GM12891 (cell line): ENCODE measurements at regions not wholly inside any gene's neighbourhood (a gene's known extent, or its start where the extent isn't known, plus 50 kb on each side); places are given as distances from the start of the nearest gene placed in this dataset.

Experiments
- PAX5 ChIP-seq: IDR thresholded peaks from 2 replicates; pipeline ENCODE4 v1.6.1; 2011; ENCODE audit warnings: low read length, moderate library complexity, mild to moderate bottlenecking; ENCODE audit not compliant: insufficient read depth, severe bottlenecking
- POLR2A ChIP-seq: IDR thresholded peaks from 2 replicates; pipeline ENCODE4 v1.6.1; 2011; ENCODE audit warnings: low read depth, low read length, control low read depth
- POLR2AphosphoS5 ChIP-seq: IDR thresholded peaks from 2 replicates; pipeline ENCODE4 v1.6.1; 2011; ENCODE audit warnings: low read depth, low read length, control low read depth
- POU2F2 ChIP-seq: IDR thresholded peaks from 2 replicates; pipeline ENCODE4 v1.6.1; 2011; ENCODE audit warnings: low read depth, mild to moderate bottlenecking, control low read depth, low read length, moderate library complexity
- SPI1 ChIP-seq: IDR thresholded peaks from 2 replicates; pipeline ENCODE4 v1.6.1; 2011; ENCODE audit warnings: low read depth, low read length, control low read depth
- TAF1 ChIP-seq: IDR thresholded peaks from 2 replicates; pipeline ENCODE4 v1.6.1; 2011; ENCODE audit warnings: low read depth, low read length, control low read depth

- TF ChIP-seq POLR2A, result no peak
- TF ChIP-seq POLR2AphosphoS5, result no peak
- no peak for TF ChIP-seq PAX5
- no peak for TF ChIP-seq TAF1
- TF ChIP-seq SPI1, result no peak
- no peak for TF ChIP-seq POU2F2
Measured at GRCh38 chr2:19471491-19471890, 113.1 kb upstream of the OSR1 start.
